Smooth muscle cell (in vitro differentiated cells): ENCODE measurements at regions not wholly inside any gene's neighbourhood (a gene's known extent, or its start where the extent isn't known, plus 50 kb on each side); places are given as distances from the start of the nearest gene placed in this dataset.

ENCODE experiments used
- DNase-seq: peaks from one replicate; lab custom pipeline; 2025; ENCODE audit not compliant: unreplicated experiment; lab: John Stamatoyannopoulos, UW
- H2AFZ ChIP-seq: fragments of 200-600 bp; sonication (generic); 2 replicates; pipeline ENCODE4 v1.6.0; 2016; ENCODE audit warnings: antibody characterized with exemption, low read depth, mild to moderate bottlenecking
- H3F3A ChIP-seq: fragments of 200-600 bp; sonication (generic); 2 replicates; pipeline ENCODE4 v1.6.0; 2017; ENCODE audit warnings: antibody characterized with exemption, low read depth
- H3K27ac ChIP-seq: fragments of 200-600 bp; sonication (generic); 2 replicates; pipeline ENCODE4 v1.5.1; 2016; ENCODE audit warnings: low read depth, mild to moderate bottlenecking
- H3K27me3 ChIP-seq: fragments of 200-600 bp; sonication (generic); 2 replicates; pipeline ENCODE4 v1.6.1; 2016; ENCODE audit warnings: low read depth, mild to moderate bottlenecking
- H3K36me3 ChIP-seq: fragments of 200-600 bp; sonication (generic); 2 replicates; pipeline ENCODE4 v1.5.1; 2016; ENCODE audit warnings: low read depth
- H3K4me1 ChIP-seq: fragments of 200-600 bp; sonication (generic); 2 replicates; pipeline ENCODE4 v1.5.1; 2016; ENCODE audit warnings: low read depth
- H3K4me2 ChIP-seq: fragments of 200-600 bp; sonication (generic); 2 replicates; pipeline ENCODE4 v1.6.0; 2016; ENCODE audit warnings: mild to moderate bottlenecking
- H3K4me3 ChIP-seq: fragments of 200-600 bp; sonication (generic); 2 replicates; pipeline ENCODE4 v1.5.1; 2016; ENCODE audit warnings: mild to moderate bottlenecking
- H3K79me2 ChIP-seq: fragments of 200-600 bp; sonication (generic); 2 replicates; pipeline ENCODE4 v1.6.0; 2016; ENCODE audit warnings: low read depth, mild to moderate bottlenecking
- H3K9ac ChIP-seq: fragments of 200-600 bp; sonication (generic); 2 replicates; pipeline ENCODE4 v1.6.0; 2016; ENCODE audit warnings: low read depth
- H3K9me3 ChIP-seq: fragments of 200-600 bp; sonication (generic); replicated peaks from 2 replicates; pipeline ENCODE4 v1.5.1; 2016; ENCODE audit warnings: low read depth
- H4K20me1 ChIP-seq: fragments of 200-600 bp; sonication (generic); 2 replicates; pipeline ENCODE4 v1.6.0; 2016; ENCODE audit warnings: low read depth
- CTCF ChIP-seq: fragments of 200-600 bp; sonication (generic); IDR thresholded peaks from 2 replicates; pipeline ENCODE4 v1.5.1; 2017; ENCODE audit warnings: borderline replicate concordance, mild to moderate bottlenecking, antibody characterized with exemption; ENCODE audit not compliant: insufficient read depth, poor library complexity, severe bottlenecking
- WGBS: methylation state at CpG from one replicate; pipeline ENCODE4 v1.1.7; 2016; ENCODE audit warnings: low lambda C conversion rate; 5-methylcytosine and 5-hydroxymethylcytosine counted together

GRCh38 chr4:114085611-114086345 lies 106.3 kb upstream of the ARSJ start:
- TF ChIP-seq CTCF: no peak
- no peaks in the 10 kb centered on the region for H3K79me2 ChIP-seq

GRCh38 chr4:114087596-114088230 lies 108.3 kb upstream of the ARSJ start:
- no peak overlapping the region for H3K4me3 ChIP-seq
- H3K9ac ChIP-seq: no peak overlapping the region
- H3F3A ChIP-seq: no peaks in the 10 kb centered on the region
- peak overlapping the region; percentile 52 for H3K4me2 ChIP-seq
- no peak for DNase-seq
- H3K27ac ChIP-seq: peak overlapping the region; percentile 64
- H3K79me2 ChIP-seq: no peaks in the 10 kb centered on the region
- WGBS: 73% methylated on average over 1 of the region's 1 CpG
- H3K36me3 ChIP-seq: no peaks in the 10 kb centered on the region
- H3K27me3 ChIP-seq: no peaks in the 10 kb centered on the region
- TF ChIP-seq CTCF: no peak
- no peaks in the 10 kb centered on the region for H4K20me1 ChIP-seq
- no peaks in the 10 kb centered on the region for H3K4me1 ChIP-seq
- no peaks in the 10 kb centered on the region for H3K9me3 ChIP-seq
- H2AFZ ChIP-seq: peak overlapping the region; percentile 10

More at GRCh38 chr4:114085611-114086345, 106.3 kb upstream of the ARSJ start:
- Histone ChIP-seq H3K9ac (no peak overlapping the region), H3K4me3 (no peak overlapping the region), H3K9me3 (no peaks in the 10 kb centered on the region), H3K27ac (no peak overlapping the region), H3K36me3 (no peaks in the 10 kb centered on the region), H2AFZ (peak overlapping the region; percentile 25), H3F3A (no peaks in the 10 kb centered on the region), H4K20me1 (no peaks in the 10 kb centered on the region), H3K27me3 (no peaks in the 10 kb centered on the region), H3K4me2 (no peak overlapping the region), H3K4me1 (no peaks in the 10 kb centered on the region)
- DNase-seq: no peak

- no peak overlapping the region for H3K4me3 ChIP-seq
- DNase-seq: no peak
- no peak for TF ChIP-seq CTCF
- no peak overlapping the region for H3K27ac ChIP-seq
- no peaks in the 10 kb centered on the region for H3K4me1 ChIP-seq
- no peaks in the 10 kb centered on the region for H3K79me2 ChIP-seq
- no peak overlapping the region for H3K4me2 ChIP-seq
- H3K9me3 ChIP-seq: no peaks in the 10 kb centered on the region
- H3K27me3 ChIP-seq: no peaks in the 10 kb centered on the region
- H3K9ac ChIP-seq: no peak overlapping the region
- H2AFZ ChIP-seq: no peak overlapping the region
- H3F3A ChIP-seq: no peaks in the 10 kb centered on the region
- H4K20me1 ChIP-seq: no peaks in the 10 kb centered on the region
- H3K36me3 ChIP-seq: no peaks in the 10 kb centered on the region
These were observed 109.0 kb upstream of the ARSJ start for GRCh38 chr4:114088481-114088880.

GRCh38 chr4:114091546-114091945 lies 112.1 kb upstream of the ARSJ start:
- H4K20me1 ChIP-seq: no peaks in the 10 kb centered on the region
- no peaks in the 10 kb centered on the region for H3K79me2 ChIP-seq
- H3K27me3 ChIP-seq: no peaks in the 10 kb centered on the region
- no peak overlapping the region for H3K27ac ChIP-seq
- TF ChIP-seq CTCF: no peak
- no peaks in the 10 kb centered on the region for H3F3A ChIP-seq
- 61% methylated on average over 1 of the region's 1 CpG for WGBS
- no peaks in the 10 kb centered on the region for H3K9me3 ChIP-seq
- H3K4me1 ChIP-seq: no peaks in the 10 kb centered on the region
- no peaks in the 10 kb centered on the region for H3K36me3 ChIP-seq
- H3K4me3 ChIP-seq: no peak overlapping the region
- H3K4me2 ChIP-seq: no peak overlapping the region
- H3K9ac ChIP-seq: no peak overlapping the region
- H2AFZ ChIP-seq: peak overlapping the region; percentile 14
- no peak for DNase-seq
